IMR-90 (cell line): ENCODE measurements at regions not wholly inside any gene's neighbourhood (a gene's known extent, or its start where the extent isn't known, plus 50 kb on each side); places are given as distances from the start of the nearest gene placed in this dataset.

Experiments used
- ATAC-seq: fragments of 200-7000 bp; cut with Tn5 transposase; 2 replicates; pipeline ENCODE4 v1.9.1; 2020; ENCODE audit warnings: low read depth, mild to moderate bottlenecking, moderate library complexity
- BruUV-seq: library from RNA; stranded (reverse); fragments of 400-500 nt; replicated peaks from 2 replicates; lab custom pipeline; 2021; lab: Mats Ljungman, UMichigan
- CTCF ChIA-PET: fragments of 300-600 bp; formaldehyde crosslinking; extraction: SDS; loops from one replicate; lab custom pipeline; 2021; ENCODE audit warnings: antibody characterized with exemption; lab: Yijun Ruan, JAX
- POLR2A ChIA-PET: fragments of 300-600 bp; sonication (Branson Sonifier 250); formaldehyde crosslinking; loops from one replicate; lab custom pipeline; 2022; ENCODE audit warnings: antibody characterized with exemption; ENCODE audit not compliant: unreplicated experiment; lab: Charles Lee
- DNase-seq: peaks from one replicate; pipeline ENCODE4 v3.0.0; 2013
- H2AFZ ChIP-seq: replicated peaks from 2 replicates; pipeline ENCODE3; 2013; ENCODE audit warnings: low read length, mild to moderate bottlenecking; ENCODE audit not compliant: poor library complexity
- H2AK5ac ChIP-seq: 2 replicates; pipeline ENCODE4 v1.6.1; 2013; ENCODE audit warnings: low read depth, low read length, inconsistent platforms
- H2AK9ac ChIP-seq: replicated peaks from 2 replicates; pipeline ENCODE3; 2013; ENCODE audit warnings: mild to moderate bottlenecking, low read depth, low read length, moderate library complexity; ENCODE audit not compliant: poor library complexity
- H2BK120ac ChIP-seq: 2 replicates; pipeline ENCODE4 v1.6.1; 2013; ENCODE audit warnings: low read depth, low read length, inconsistent platforms
- H2BK15ac ChIP-seq: 3 replicates; pipeline ENCODE4 v1.6.1; 2013; ENCODE audit warnings: low read depth, low read length, inconsistent platforms
- H2BK20ac ChIP-seq: 2 replicates; pipeline ENCODE4 v1.6.1; 2013; ENCODE audit warnings: low read depth, mild to moderate bottlenecking, inconsistent platforms, low read length, moderate library complexity
- H2BK5ac ChIP-seq: 2 replicates; pipeline ENCODE4 v1.6.1; 2013; ENCODE audit warnings: mild to moderate bottlenecking, low read depth, low read length, inconsistent platforms; ENCODE audit not compliant: poor library complexity, severe bottlenecking
- H3K14ac ChIP-seq: replicated peaks from 2 replicates; pipeline ENCODE4 v1.6.1; 2013; ENCODE audit warnings: low read depth, low read length, inconsistent platforms
- H3K18ac ChIP-seq: 2 replicates; pipeline ENCODE4 v1.6.1; 2013; ENCODE audit warnings: low read depth, low read length, control low read depth
- H3K23ac ChIP-seq: 2 replicates; pipeline ENCODE4 v1.6.1; 2013; ENCODE audit warnings: low read depth, low read length, inconsistent platforms
- H3K27ac ChIP-seq: 2 replicates; pipeline ENCODE4 v1.5.1; 2013; ENCODE audit warnings: mild to moderate bottlenecking, control low read depth, low read length; ENCODE audit not compliant: insufficient read depth
- H3K27me3 ChIP-seq: 2 replicates; pipeline ENCODE4 v1.6.1; 2013; ENCODE audit warnings: low read length; ENCODE audit not compliant: control insufficient read depth, insufficient read depth
- H3K36me3 ChIP-seq: 2 replicates; pipeline ENCODE4 v1.6.1; 2013; ENCODE audit warnings: low read length, mixed read lengths; ENCODE audit not compliant: control insufficient read depth, insufficient read depth
- H3K4ac ChIP-seq: 2 replicates; pipeline ENCODE4 v1.6.1; 2013; ENCODE audit warnings: low read depth, low read length, inconsistent platforms
- H3K4me1 ChIP-seq: 2 replicates; pipeline ENCODE4 v1.6.1; 2013; ENCODE audit warnings: low read length, mixed read lengths; ENCODE audit not compliant: control insufficient read depth, insufficient read depth
- H3K4me2 ChIP-seq: 2 replicates; pipeline ENCODE4 v1.6.1; 2013; ENCODE audit warnings: low read depth, mild to moderate bottlenecking, control low read depth, low read length, moderate library complexity
- H3K4me3 ChIP-seq: 2 replicates; pipeline ENCODE4 v1.5.1; 2013; ENCODE audit warnings: low read depth, mild to moderate bottlenecking, control low read depth, low read length, moderate library complexity; ENCODE audit not compliant: insufficient read depth
- H3K56ac ChIP-seq: 2 replicates; pipeline ENCODE4 v1.6.1; 2013; ENCODE audit warnings: low read length, inconsistent platforms; ENCODE audit not compliant: insufficient read depth; ENCODE audit errors: extremely low read depth
- H3K79me1 ChIP-seq, 2 experiments: 2 replicates each; pipeline ENCODE4 v1.6.1; 2013; ENCODE audit warnings: low read length in 2 of 2, inconsistent platforms in 1 of 2, low read depth in 1 of 2
- H3K9ac ChIP-seq: 2 replicates; pipeline ENCODE4 v1.6.1; 2013; ENCODE audit warnings: low read depth, low read length, control low read depth
- H3K9me1 ChIP-seq: 2 replicates; pipeline ENCODE4 v1.6.1; 2013; ENCODE audit warnings: low read length, inconsistent platforms; ENCODE audit not compliant: insufficient read depth
- H3K9me3 ChIP-seq: 2 replicates; pipeline ENCODE4 v1.6.1; 2013; ENCODE audit warnings: low read length; ENCODE audit not compliant: control insufficient read depth, insufficient read depth
- H4K20me1 ChIP-seq: 2 replicates; pipeline ENCODE4 v1.6.1; 2013; ENCODE audit warnings: low read length, inconsistent platforms; ENCODE audit not compliant: insufficient read depth
- H4K5ac ChIP-seq: 2 replicates; pipeline ENCODE4 v1.6.1; 2013; ENCODE audit warnings: mild to moderate bottlenecking, low read depth, low read length, control low read depth
- H4K8ac ChIP-seq, 2 experiments: 2 replicates each; pipeline ENCODE4 v1.6.1; 2013; ENCODE audit warnings: low read depth in 2 of 2, low read length in 2 of 2, control low read depth in 1 of 2, inconsistent platforms in 1 of 2
- H4K91ac ChIP-seq: 2 replicates; pipeline ENCODE4 v1.6.1; 2013; ENCODE audit warnings: low read depth, low read length, inconsistent platforms; ENCODE audit not compliant: insufficient read depth
- BHLHE40 ChIP-seq: fragments of 150-350 bp; IDR thresholded peaks from 2 replicates; pipeline ENCODE4 v1.6.1; 2016; ENCODE audit warnings: mild to moderate bottlenecking, low read depth, low read length
- CEBPB ChIP-seq: IDR thresholded peaks from 2 replicates; pipeline ENCODE4 v1.6.1; 2012; ENCODE audit warnings: low read depth, low read length, improper control_type of control experiment
- CHD1 ChIP-seq: IDR thresholded peaks from 2 replicates; pipeline ENCODE4 v1.6.1; 2012; ENCODE audit warnings: low read depth, low read length, improper control_type of control experiment
- CTCF ChIP-seq: conservative IDR thresholded peaks from 2 replicates; pipeline ENCODE4 v1.5.1; 2012; ENCODE audit warnings: mild to moderate bottlenecking, low read depth, low read length, improper control_type of control experiment
- ELK1 ChIP-seq: fragments of 150-350 bp; IDR thresholded peaks from 2 replicates; pipeline ENCODE4 v1.6.1; 2016; ENCODE audit warnings: low read depth, mild to moderate bottlenecking, low read length, moderate library complexity, borderline replicate concordance
- FOS ChIP-seq: fragments of 150-350 bp; IDR thresholded peaks from 2 replicates; pipeline ENCODE4 v1.6.1; 2016; ENCODE audit warnings: low read depth, low read length
- MAFK ChIP-seq: IDR thresholded peaks from 2 replicates; pipeline ENCODE4 v1.6.1; 2012; ENCODE audit warnings: low read depth, low read length, improper control_type of control experiment
- MAZ ChIP-seq: IDR thresholded peaks from 2 replicates; pipeline ENCODE4 v1.6.1; 2012; ENCODE audit warnings: low read depth, mild to moderate bottlenecking, low read length, improper control_type of control experiment, moderate library complexity, borderline replicate concordance
- MXI1 ChIP-seq: IDR thresholded peaks from 2 replicates; pipeline ENCODE4 v1.6.1; 2012; ENCODE audit warnings: low read depth, mild to moderate bottlenecking, low read length, moderate library complexity, borderline replicate concordance
- NFE2L2 ChIP-seq: fragments of 150-350 bp; IDR thresholded peaks from 2 replicates; pipeline ENCODE4 v1.6.1; 2016; ENCODE audit warnings: low read depth, mild to moderate bottlenecking, low read length
- POLR2A ChIP-seq: IDR thresholded peaks from 2 replicates; pipeline ENCODE4 v1.6.1; 2012; ENCODE audit warnings: mild to moderate bottlenecking, low read depth, low read length
- RAD21 ChIP-seq: IDR thresholded peaks from 2 replicates; pipeline ENCODE4 v1.6.1; 2012; ENCODE audit warnings: low read length, improper control_type of control experiment
- RCOR1 ChIP-seq: IDR thresholded peaks from 2 replicates; pipeline ENCODE4 v1.6.1; 2012; ENCODE audit warnings: mild to moderate bottlenecking, low read length, improper control_type of control experiment; ENCODE audit not compliant: insufficient replicate concordance
- RFX5 ChIP-seq: IDR thresholded peaks from 2 replicates; pipeline ENCODE4 v1.8.0; 2012; ENCODE audit warnings: low read depth, mild to moderate bottlenecking, low read length, moderate library complexity
- SMC3 ChIP-seq: fragments of 150-350 bp; IDR thresholded peaks from 2 replicates; pipeline ENCODE4 v1.6.1; 2016; ENCODE audit warnings: low read depth, mild to moderate bottlenecking, antibody characterized with exemption, low read length, moderate library complexity
- USF2 ChIP-seq: fragments of 150-350 bp; IDR thresholded peaks from 2 replicates; pipeline ENCODE4 v1.6.1; 2017; ENCODE audit warnings: mild to moderate bottlenecking, antibody characterized with exemption, low read length, low read depth
- WGBS, 2 experiments: methylation state at CpG; one replicate each; pipeline versions ENCODE4 v1.1.5 to v1.1.7; 2013; ENCODE audit warnings: missing lambda C conversion rate in 2 of 2; ENCODE audit not compliant: insufficient read length in 1 of 2; ENCODE audit errors: extremely low coverage in 2 of 2; 5-methylcytosine and 5-hydroxymethylcytosine counted together
- dilution Hi-C: fragments of 300-500 bp; cut with HindIII; formaldehyde crosslinking; loops from one replicate; pipeline ENCODE4 v1.14.3; 2018; ENCODE audit warnings: low sequenced_read_pairs; ENCODE audit not compliant: unreplicated experiment
- in situ Hi-C: fragments of 300-500 bp; cut with MboI; formaldehyde crosslinking; loops from 3 replicates; pipeline ENCODE4 v1.14.3; 2019; ENCODE audit warnings: low sequenced_read_pairs, inconsistent platforms, mixed read lengths
- intact Hi-C: fragments of 100-400 bp; cut with micrococcal nuclease; formaldehyde crosslinking; loops from 2 replicates; pipeline ENCODE4 v1.10.0; 2022

DNA sequence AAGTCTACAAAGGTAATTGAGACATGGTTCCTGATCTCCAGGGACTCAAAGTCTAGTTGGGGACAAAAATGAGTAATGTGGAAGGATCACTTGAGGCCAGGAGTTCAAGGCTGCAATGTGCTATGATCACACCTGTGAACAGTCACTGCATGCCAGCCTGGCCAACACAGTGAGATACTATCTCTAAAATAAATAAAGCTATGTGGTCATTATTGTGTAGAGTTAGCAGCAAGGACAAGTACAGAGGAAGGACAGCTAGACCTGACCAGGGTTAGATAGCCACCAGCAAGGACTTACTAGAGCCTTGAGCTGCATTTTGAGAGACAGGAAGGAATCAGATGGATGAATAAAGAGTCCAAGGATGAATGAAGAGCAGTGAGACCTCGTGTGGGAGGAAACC is 166.5 kb downstream of the MINAR1 start:
- DNase-seq: no peak
- Histone ChIP-seq H3K4ac (no peak overlapping the region), H3K14ac (no peak overlapping the region), H3K36me3 (no peaks in the 10 kb centered on the region), H3K27ac (no peak overlapping the region), H2BK120ac (no peak overlapping the region), H4K5ac (no peak overlapping the region), H2BK15ac (no peak overlapping the region), H3K9me3 (no peaks in the 10 kb centered on the region), H2BK5ac (no peak overlapping the region), H3K79me1 (no peaks in the 10 kb centered on the region), H3K27me3 (peaks cover 17% of the 10 kb centered on the region), H4K91ac (no peak overlapping the region), H3K4me2 (no peak overlapping the region), H3K23ac (no peak overlapping the region), H4K8ac (no peak overlapping the region), H3K56ac (no peak overlapping the region), H4K20me1 (no peaks in the 10 kb centered on the region), H2AK5ac (no peak overlapping the region), H3K9ac (no peak overlapping the region), H2AFZ (no peak overlapping the region), H3K18ac (no peak overlapping the region), H3K4me1 (no peaks in the 10 kb centered on the region), H3K4me3 (no peak overlapping the region), H2AK9ac (no peak overlapping the region), H2BK20ac (no peak overlapping the region), H3K9me1 (no peaks in the 10 kb centered on the region)
- CTCF ChIA-PET: no interaction called here
- TF ChIP-seq SMC3: no peak
- no peak for TF ChIP-seq RAD21
- TF ChIP-seq POLR2A: no peak
- TF ChIP-seq RFX5: no peak
- TF ChIP-seq USF2: no peak
- no peak for TF ChIP-seq ELK1
- TF ChIP-seq MXI1: no peak
- no peak for TF ChIP-seq BHLHE40
- no peak for TF ChIP-seq RCOR1
- TF ChIP-seq NFE2L2: no peak
- TF ChIP-seq FOS: no peak
- TF ChIP-seq CEBPB: no peak
- TF ChIP-seq MAZ: no peak
- no peak for TF ChIP-seq CTCF
- no peak for TF ChIP-seq MAFK
- no peak for TF ChIP-seq CHD1
- no CpG with 5 or more reads among the region's 1 CpG for WGBS, 2 experiments
- ATAC-seq: no peak
- dilution Hi-C loops (no loop called here), intact Hi-C loops (loop anchor here (5.0 kb wide), 1 partner anchor 254 kb away; no protein-coding TSS in a partner anchor), in situ Hi-C loops (no loop called here)
- POLR2A ChIA-PET: no interaction called here
- BruUV-seq: no TSS peak
